HCT116 (cell line): ENCODE measurements at regions not wholly inside any gene's neighbourhood (a gene's known extent, or its start where the extent isn't known, plus 50 kb on each side); places are given as distances from the start of the nearest gene placed in this dataset.

Experiments
- ATAC-seq: fragments of 200-7000 bp; cut with Tn5 transposase; 2 replicates; pipeline ENCODE4 v1.9.1; 2020; ENCODE audit warnings: mild to moderate bottlenecking, moderate library complexity
- BruUV-seq: library from RNA; stranded (reverse); fragments of 400-500 nt; replicated peaks from 2 replicates; lab custom pipeline; 2021; lab: Mats Ljungman, UMichigan
- CTCF ChIA-PET: fragments of 300-600 bp; sonication (Branson Sonifier 250); formaldehyde crosslinking; loops from one replicate; lab custom pipeline; 2021; ENCODE audit warnings: antibody characterized with exemption; lab: Charles Lee
- POLR2A ChIA-PET: fragments of 300-600, 350-600 bp; sonication (Branson Sonifier 250); formaldehyde crosslinking; loops from one replicate; lab custom pipeline; 2021; ENCODE audit warnings: antibody characterized with exemption; lab: Charles Lee
- RAD21 ChIA-PET, 2 experiments: fragments of 300-600 bp; sonication (Branson Sonifier 250); formaldehyde crosslinking; loops; one replicate each; lab custom pipeline; 2023; ENCODE audit warnings: low total read pairs in 2 of 2; ENCODE audit not compliant: uncharacterized antibody in 2 of 2, unreplicated experiment in 2 of 2, low non-redundant PET in 1 of 2; lab: Charles Lee
- DNase-seq: peaks from one replicate; pipeline ENCODE4 v3.0.0-alpha.2; 2010; ENCODE audit warnings: low read depth, low spot score
- H2AFZ ChIP-seq: fragments of 200-600 bp; shearing (Covaris generic), sonication (generic); 2 replicates; pipeline ENCODE4 v1.6.1; 2017; ENCODE audit warnings: low read depth, mixed run types, mixed read lengths, antibody characterized with exemption, low read length; ENCODE audit not compliant: poor library complexity, severe bottlenecking
- H3K27ac ChIP-seq: 2 replicates; pipeline ENCODE4 v1.5.1; 2012; ENCODE audit warnings: low read depth, low read length
- H3K27me3 ChIP-seq: fragments of 200-600 bp; sonication (generic); 2 replicates; pipeline ENCODE4 v1.6.1; 2016; ENCODE audit warnings: mixed run types, low read length, mixed read lengths; ENCODE audit not compliant: insufficient read depth
- H3K36me3 ChIP-seq, 2 experiments: fragments of 200-500 bp in 1 of 2; fragments of 200-600 bp in 1 of 2; sonication (Bioruptor generic) in 1 of 2; sonication (generic) in 1 of 2; 2 replicates each; pipeline versions ENCODE4 v1.5.1 to v1.6.1; 2014 to 2016; ENCODE audit warnings: low read length in 2 of 2, inconsistent platforms in 1 of 2, mixed read lengths in 1 of 2, mixed run types in 1 of 2; ENCODE audit not compliant: insufficient read depth in 2 of 2, control insufficient read depth in 1 of 2
- H3K4me1 ChIP-seq, 2 experiments: fragments of 200-600 bp in 1 of 2; sonication (generic) in 1 of 2; 2 replicates each; pipeline versions ENCODE4 v1.5.1 to v1.6.1; 2012 to 2017; ENCODE audit warnings: low read length in 2 of 2, inconsistent platforms in 1 of 2, mild to moderate bottlenecking in 1 of 2, mixed read lengths in 1 of 2, mixed run types in 1 of 2, moderate library complexity in 1 of 2; ENCODE audit not compliant: insufficient read depth in 2 of 2, control insufficient read depth in 1 of 2
- H3K4me2 ChIP-seq: fragments of 200-600 bp; sonication (generic); 2 replicates; pipeline ENCODE4 v1.6.1; 2017; ENCODE audit warnings: mixed run types, low read length, mixed read lengths
- H3K4me3 ChIP-seq, 2 experiments: fragments of 200-600 bp in 1 of 2; sonication (generic) in 1 of 2; replicated peaks in 1 of 2; 2 replicates each; pipeline ENCODE4 v1.5.1; 2011 to 2016; ENCODE audit warnings: low read length in 2 of 2, control low read depth in 1 of 2, low read depth in 1 of 2, mild to moderate bottlenecking in 1 of 2, mixed read lengths in 1 of 2, mixed run types in 1 of 2
- H3K79me2 ChIP-seq: fragments of 200-600 bp; sonication (generic); 2 replicates; pipeline ENCODE4 v1.6.1; 2017; ENCODE audit warnings: mild to moderate bottlenecking, mixed run types, low read length, moderate library complexity, mixed read lengths; ENCODE audit not compliant: insufficient read depth
- H3K9ac ChIP-seq: fragments of 200-600 bp; sonication (generic); 2 replicates; pipeline ENCODE4 v1.6.1; 2016; ENCODE audit warnings: low read length, mixed read lengths
- H3K9me2 ChIP-seq: fragments of 200-600 bp; sonication (generic), shearing (Covaris generic); 2 replicates; pipeline ENCODE4 v1.6.1; 2017; ENCODE audit warnings: mixed run types, mild to moderate bottlenecking, moderate library complexity; ENCODE audit not compliant: insufficient read depth
- H3K9me3 ChIP-seq, 2 experiments: fragments of 200-500 bp in 1 of 2; fragments of 200-600 bp in 1 of 2; sonication (Bioruptor generic) in 1 of 2; sonication (generic) in 1 of 2; 2 replicates each; pipeline ENCODE4 v1.6.1; 2014 to 2017; ENCODE audit warnings: low read length in 2 of 2, mixed read lengths in 2 of 2, inconsistent platforms in 1 of 2, low read depth in 1 of 2, mild to moderate bottlenecking in 1 of 2, mixed run types in 1 of 2, moderate library complexity in 1 of 2; ENCODE audit not compliant: control insufficient read depth in 1 of 2, insufficient read depth in 1 of 2
- H4K20me1 ChIP-seq: fragments of 200-600 bp; sonication (generic), shearing (Covaris generic); 2 replicates; pipeline ENCODE4 v1.6.1; 2017; ENCODE audit warnings: mixed run types, mild to moderate bottlenecking, moderate library complexity; ENCODE audit not compliant: insufficient read depth
- EGR1 ChIP-seq: IDR thresholded peaks from 2 replicates; pipeline ENCODE4 v1.6.1; 2012; ENCODE audit warnings: low read depth
- ELF1 ChIP-seq: IDR thresholded peaks from 2 replicates; pipeline ENCODE4 v1.6.1; 2012; ENCODE audit warnings: low read depth, borderline replicate concordance
- EZH2 ChIP-seq: fragments of 200-600 bp; sonication (generic); IDR thresholded peaks from 2 replicates; pipeline ENCODE4 v1.6.1; 2017; ENCODE audit warnings: antibody characterized with exemption, mixed run types
- EZH2phosphoT487 ChIP-seq: fragments of 200-600 bp; IDR thresholded peaks from 2 replicates; pipeline ENCODE4 v1.6.1; 2018; ENCODE audit warnings: antibody characterized with exemption, borderline replicate concordance
- FOSL1 ChIP-seq: IDR thresholded peaks from 2 replicates; pipeline ENCODE4 v1.6.1; 2012; ENCODE audit warnings: low read depth
- JUND ChIP-seq: IDR thresholded peaks from 2 replicates; pipeline ENCODE4 v1.6.1; 2012
- POLR2A ChIP-seq: IDR thresholded peaks from 2 replicates; pipeline ENCODE4 v1.7.0; 2011; ENCODE audit warnings: borderline replicate concordance; ENCODE audit not compliant: insufficient read depth, insufficient read length; ENCODE audit errors: extremely low read depth
- POLR2AphosphoS5 ChIP-seq: IDR thresholded peaks from 2 replicates; pipeline ENCODE4 v1.6.1; 2011; ENCODE audit warnings: mild to moderate bottlenecking, low read depth, low read length, moderate library complexity
- SIN3A ChIP-seq: IDR thresholded peaks from 2 replicates; pipeline ENCODE4 v1.6.1; 2012; ENCODE audit warnings: low read depth
- YY1 ChIP-seq: IDR thresholded peaks from 2 replicates; pipeline ENCODE4 v1.6.1; 2011; ENCODE audit warnings: low read length, low read depth, moderate library complexity, mild to moderate bottlenecking; ENCODE audit not compliant: insufficient replicate concordance; ENCODE audit errors: extremely low read depth
- ZFX ChIP-seq: fragments of 450-650 bp; IDR thresholded peaks from 2 replicates; pipeline ENCODE4 v1.6.1; 2017
- intact Hi-C: fragments of 100-400 bp; cut with micrococcal nuclease; formaldehyde crosslinking; loops from 2 replicates; pipeline ENCODE4 v1.10.0; 2022
- TF ChIP-seq, protein P1 (sequence below): IDR thresholded peaks from 2 replicates; pipeline ENCODE4 v1.6.1; 2012

DNA sequence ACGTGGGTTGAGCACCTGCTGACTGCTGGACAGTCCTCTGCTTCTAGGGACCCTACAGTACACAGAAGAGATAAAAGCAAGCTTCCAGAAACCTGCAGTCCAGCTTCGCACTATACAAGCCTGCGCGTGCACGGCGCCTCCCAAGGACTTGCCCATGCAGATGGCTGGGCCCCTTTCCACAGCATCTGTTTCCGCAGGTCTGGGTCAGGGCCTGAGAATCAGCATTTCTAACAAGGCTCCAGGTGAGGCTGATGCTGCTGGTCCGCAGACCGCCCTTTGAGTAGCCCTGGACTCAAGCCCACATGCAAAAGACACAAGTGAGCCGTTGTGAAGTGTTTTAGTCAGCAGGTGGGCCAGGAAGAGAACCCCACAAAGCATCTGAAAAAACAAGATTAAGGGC is 133.1 kb downstream of the HSD17B3 start:
- TF ChIP-seq EZH2 (no peak), SIN3A (no peak)
- Histone ChIP-seq H3K79me2 (no peaks in the 10 kb centered on the region), H4K20me1 (no peaks in the 10 kb centered on the region), H3K4me3 (no peak overlapping the region), H2AFZ (no peak overlapping the region), H3K36me3 (no peaks in the 10 kb centered on the region), H3K9ac (no peak overlapping the region), H3K9me2 (no peaks in the 10 kb centered on the region), H3K9me3 (no peaks in the 10 kb centered on the region), H3K27me3 (no peaks in the 10 kb centered on the region), H3K4me2 (no peak overlapping the region), H3K4me1 (no peaks in the 10 kb centered on the region; a peak in 1 of 4 replicates), H3K27ac (no peak overlapping the region)
- intact Hi-C loops = no loop called here
- no TSS peak for BruUV-seq
- ChIA-PET CTCF (no interaction called here), RAD21 (no interaction called here), POLR2A (no interaction called here)
- DNase-seq (no peak), ATAC-seq (no peak)

DNA sequence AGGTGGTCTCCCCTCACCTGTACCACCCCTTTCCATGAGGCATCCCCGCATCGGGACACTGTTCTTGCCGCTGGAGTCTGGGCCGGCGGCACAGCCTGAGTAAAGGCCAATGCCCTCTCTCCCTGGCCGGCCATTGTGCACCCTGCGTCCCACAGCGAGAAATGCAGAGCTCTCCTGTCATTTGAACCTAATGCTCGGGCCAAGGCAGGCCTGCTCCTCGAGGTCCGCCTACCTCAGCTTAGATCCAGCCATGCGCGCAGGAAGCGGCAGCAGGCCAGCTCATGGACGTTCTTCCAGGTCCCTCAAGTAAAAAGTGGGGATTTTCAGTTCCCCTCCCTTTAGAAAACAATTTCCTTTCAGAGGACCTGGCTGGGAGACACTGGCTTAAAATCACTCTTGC is 135.0 kb downstream of the HSD17B3 start:
- Histone ChIP-seq H3K79me2 (no peaks in the 10 kb centered on the region), H3K9me2 (no peaks in the 10 kb centered on the region), H3K27me3 (no peaks in the 10 kb centered on the region), H2AFZ (no peak overlapping the region), H3K4me3 (no peak overlapping the region), H3K4me2 (no peak overlapping the region), H3K9ac (no peak overlapping the region), H3K36me3 (no peaks in the 10 kb centered on the region), H3K9me3 (no peaks in the 10 kb centered on the region), H4K20me1 (no peaks in the 10 kb centered on the region), H3K27ac (no peak overlapping the region), H3K4me1 (no peaks in the 10 kb centered on the region; a peak in 1 of 4 replicates)
- CTCF ChIA-PET = no interaction called here
- TF ChIP-seq YY1 (no peak), EZH2phosphoT487 (no peak), POLR2AphosphoS5 (no peak), ZFX (no peak), FOSL1 (no peak), POLR2A (no peak), ELF1 (no peak), JUND (no peak), EGR1 (no peak)
- TF ChIP-seq, protein P1, sequence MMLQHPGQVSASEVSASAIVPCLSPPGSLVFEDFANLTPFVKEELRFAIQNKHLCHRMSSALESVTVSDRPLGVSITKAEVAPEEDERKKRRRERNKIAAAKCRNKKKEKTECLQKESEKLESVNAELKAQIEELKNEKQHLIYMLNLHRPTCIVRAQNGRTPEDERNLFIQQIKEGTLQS = no peak
- ATAC-seq (no peak), DNase-seq (no peak)
- RAD21 ChIA-PET = no interaction called here
- POLR2A ChIA-PET = no interaction called here
- BruUV-seq = no TSS peak
- intact Hi-C loops = no loop called here
